HG03103 (cell line): ENCODE measurements at regions not wholly inside any gene's neighbourhood (a gene's known extent, or its start where the extent isn't known, plus 50 kb on each side); places are given as distances from the start of the nearest gene placed in this dataset.

ENCODE experiments used
- ATAC-seq: cut with Tn5 transposase; IDR thresholded peaks from one replicate; pipeline ENCODE4 v1.9.1; 2021; ENCODE audit warnings: low read depth; ENCODE audit not compliant: unreplicated experiment

- ATAC-seq = no peak
These were observed 530.3 kb downstream of the EPHA5 start for GRCh38 chr4:65139998-65140397.

GRCh38 chr4:65126200-65126599 lies 544.1 kb downstream of the EPHA5 start:
- no peak for ATAC-seq

- ATAC-seq = no peak
These were observed 550.0 kb downstream of the EPHA5 start for GRCh38 chr4:65120287-65120686.

- ATAC-seq = no peak
These were observed 567.9 kb downstream of the EPHA5 start for GRCh38 chr4:65102419-65102818.

GRCh38 chr4:65096630-65097029 lies 573.7 kb downstream of the EPHA5 start:
- ATAC-seq = no peak

- ATAC-seq = no peak
These were observed 580.6 kb downstream of the EPHA5 start for GRCh38 chr4:65089666-65090065.

- ATAC-seq = no peak
These were observed 587.2 kb downstream of the EPHA5 start for GRCh38 chr4:65083076-65083475.

- ATAC-seq = no peak
These were observed 598.7 kb downstream of the EPHA5 start for GRCh38 chr4:65071564-65071963.

- ATAC-seq = no peak
These were observed 601.1 kb downstream of the EPHA5 start for GRCh38 chr4:65069177-65069576.

- no peak for ATAC-seq
These were observed 604.2 kb downstream of the EPHA5 start for GRCh38 chr4:65066106-65066505.

GRCh38 chr4:65063601-65064000 lies 606.7 kb downstream of the EPHA5 start:
- ATAC-seq = no peak

GRCh38 chr4:65050786-65051185 lies 619.5 kb downstream of the EPHA5 start:
- no peak for ATAC-seq

- no peak for ATAC-seq
These were observed 623.8 kb downstream of the EPHA5 start for GRCh38 chr4:65046192-65047133.

GRCh38 chr4:65033899-65034298 lies 624.6 kb upstream of the TECRL start:
- no peak for ATAC-seq

- no peak for ATAC-seq
These were observed 619.3 kb upstream of the TECRL start for GRCh38 chr4:65028592-65028991.

GRCh38 chr4:65023883-65024670 lies 614.8 kb upstream of the TECRL start:
- no peak for ATAC-seq

- no peak for ATAC-seq
These were observed 613.8 kb upstream of the TECRL start for GRCh38 chr4:65023081-65023480.

- ATAC-seq = no peak
These were observed 612.5 kb upstream of the TECRL start for GRCh38 chr4:65021737-65022136.

GRCh38 chr4:65021149-65021548 lies 611.9 kb upstream of the TECRL start:
- ATAC-seq = no peak

- ATAC-seq = no peak
These were observed 610.5 kb upstream of the TECRL start for GRCh38 chr4:65019775-65020174.

- ATAC-seq = no peak
These were observed 609.1 kb upstream of the TECRL start for GRCh38 chr4:65018313-65018712.

- ATAC-seq = no peak
These were observed 604.8 kb upstream of the TECRL start for GRCh38 chr4:65014078-65014477.
